OCI-LY7 (cell line): ENCODE measurements at regions not wholly inside any gene's neighbourhood (a gene's known extent, or its start where the extent isn't known, plus 50 kb on each side); places are given as distances from the start of the nearest gene placed in this dataset.

Source experiments
- EZH2phosphoT487 ChIP-seq: fragments of 200-600 bp; sonication (generic); IDR thresholded peaks from 2 replicates; pipeline ENCODE4 v1.6.1; 2018; ENCODE audit warnings: low read depth, borderline replicate concordance, mild to moderate bottlenecking, mixed run types, antibody characterized with exemption, low read length, moderate library complexity, mixed read lengths
- TF ChIP-seq, protein P1 (sequence below): fragments of 200-600 bp; sonication (generic); conservative IDR thresholded peaks from 2 replicates; pipeline ENCODE4 v1.5.1; 2014; ENCODE audit warnings: mild to moderate bottlenecking, antibody characterized with exemption, low read length, moderate library complexity, mixed read lengths

DNA sequence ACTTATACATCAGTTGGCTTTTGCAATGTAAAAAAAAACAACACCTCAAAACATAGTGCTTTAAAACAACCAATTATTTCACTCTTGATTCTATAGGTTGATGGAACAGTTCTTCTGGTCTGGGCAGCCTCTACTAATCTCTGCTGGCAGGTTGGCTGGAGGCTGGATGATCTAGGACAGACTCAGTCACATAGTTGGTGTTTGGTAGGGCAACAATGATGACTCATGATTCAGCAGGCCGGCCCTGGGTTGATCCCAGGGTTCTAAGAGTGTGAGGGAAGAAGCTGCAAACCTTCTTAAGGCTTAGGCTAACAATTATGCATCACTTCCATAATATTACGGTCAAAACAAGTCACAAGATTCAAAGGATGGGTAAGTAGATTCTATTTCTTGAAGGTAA lies 558.2 kb downstream of the ZNF674 start:
- TF ChIP-seq, protein P1, sequence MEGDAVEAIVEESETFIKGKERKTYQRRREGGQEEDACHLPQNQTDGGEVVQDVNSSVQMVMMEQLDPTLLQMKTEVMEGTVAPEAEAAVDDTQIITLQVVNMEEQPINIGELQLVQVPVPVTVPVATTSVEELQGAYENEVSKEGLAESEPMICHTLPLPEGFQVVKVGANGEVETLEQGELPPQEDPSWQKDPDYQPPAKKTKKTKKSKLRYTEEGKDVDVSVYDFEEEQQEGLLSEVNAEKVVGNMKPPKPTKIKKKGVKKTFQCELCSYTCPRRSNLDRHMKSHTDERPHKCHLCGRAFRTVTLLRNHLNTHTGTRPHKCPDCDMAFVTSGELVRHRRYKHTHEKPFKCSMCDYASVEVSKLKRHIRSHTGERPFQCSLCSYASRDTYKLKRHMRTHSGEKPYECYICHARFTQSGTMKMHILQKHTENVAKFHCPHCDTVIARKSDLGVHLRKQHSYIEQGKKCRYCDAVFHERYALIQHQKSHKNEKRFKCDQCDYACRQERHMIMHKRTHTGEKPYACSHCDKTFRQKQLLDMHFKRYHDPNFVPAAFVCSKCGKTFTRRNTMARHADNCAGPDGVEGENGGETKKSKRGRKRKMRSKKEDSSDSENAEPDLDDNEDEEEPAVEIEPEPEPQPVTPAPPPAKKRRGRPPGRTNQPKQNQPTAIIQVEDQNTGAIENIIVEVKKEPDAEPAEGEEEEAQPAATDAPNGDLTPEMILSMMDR: no peak
- TF ChIP-seq EZH2phosphoT487: no peak
